ENCODE measurements at regions not wholly inside any gene's neighbourhood (a gene's known extent, or its start where the extent isn't known, plus 50 kb on each side); places are given as distances from the start of the nearest gene placed in this dataset.

DNA sequence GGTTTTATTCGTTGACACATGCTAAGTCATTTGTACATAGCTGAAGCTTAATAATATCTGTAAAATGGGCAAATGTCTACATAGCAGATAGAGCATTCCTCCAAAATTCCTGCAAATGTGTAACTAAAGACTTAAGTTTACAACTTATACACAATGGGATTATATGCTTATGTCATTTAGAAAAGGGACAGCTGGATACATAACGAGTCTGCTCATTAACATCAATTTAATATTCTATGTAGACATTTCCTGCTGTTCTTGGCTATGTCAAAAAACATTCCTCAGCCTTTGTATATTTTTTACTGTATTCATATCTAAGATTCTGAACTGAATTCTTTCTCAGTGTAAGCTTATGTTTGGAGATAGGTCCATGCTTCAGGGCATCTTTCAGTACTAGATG is 762.2 kb downstream of the NR2F2 start:
- in situ Hi-C loops (cut with MboI; ENCODE audit: low sequenced_read_pairs, unreplicated experiment), result no loop called here
- TF ChIP-seq, protein P1, sequence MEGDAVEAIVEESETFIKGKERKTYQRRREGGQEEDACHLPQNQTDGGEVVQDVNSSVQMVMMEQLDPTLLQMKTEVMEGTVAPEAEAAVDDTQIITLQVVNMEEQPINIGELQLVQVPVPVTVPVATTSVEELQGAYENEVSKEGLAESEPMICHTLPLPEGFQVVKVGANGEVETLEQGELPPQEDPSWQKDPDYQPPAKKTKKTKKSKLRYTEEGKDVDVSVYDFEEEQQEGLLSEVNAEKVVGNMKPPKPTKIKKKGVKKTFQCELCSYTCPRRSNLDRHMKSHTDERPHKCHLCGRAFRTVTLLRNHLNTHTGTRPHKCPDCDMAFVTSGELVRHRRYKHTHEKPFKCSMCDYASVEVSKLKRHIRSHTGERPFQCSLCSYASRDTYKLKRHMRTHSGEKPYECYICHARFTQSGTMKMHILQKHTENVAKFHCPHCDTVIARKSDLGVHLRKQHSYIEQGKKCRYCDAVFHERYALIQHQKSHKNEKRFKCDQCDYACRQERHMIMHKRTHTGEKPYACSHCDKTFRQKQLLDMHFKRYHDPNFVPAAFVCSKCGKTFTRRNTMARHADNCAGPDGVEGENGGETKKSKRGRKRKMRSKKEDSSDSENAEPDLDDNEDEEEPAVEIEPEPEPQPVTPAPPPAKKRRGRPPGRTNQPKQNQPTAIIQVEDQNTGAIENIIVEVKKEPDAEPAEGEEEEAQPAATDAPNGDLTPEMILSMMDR (IDR thresholded peaks at IDR 0.05; ENCODE audit: borderline replicate concordance, control extremely low read depth, extremely low read depth, insufficient read depth, missing control alignments), result no peak

GRCh38 chr15:97096303-97096835 is 765.9 kb downstream of the NR2F2 start:
- TF ChIP-seq, protein P1 (IDR thresholded peaks at IDR 0.05; ENCODE audit: borderline replicate concordance, control extremely low read depth, extremely low read depth, insufficient read depth, missing control alignments), result no peak
- no peak for DNase-seq (ENCODE audit: low spot score)
- in situ Hi-C loops (cut with MboI; ENCODE audit: low sequenced_read_pairs, unreplicated experiment), result no loop called here

More for the DNA sequence above, 762.2 kb downstream of the NR2F2 start:
- DNase-seq (ENCODE audit: low spot score), result no peak

DNA sequence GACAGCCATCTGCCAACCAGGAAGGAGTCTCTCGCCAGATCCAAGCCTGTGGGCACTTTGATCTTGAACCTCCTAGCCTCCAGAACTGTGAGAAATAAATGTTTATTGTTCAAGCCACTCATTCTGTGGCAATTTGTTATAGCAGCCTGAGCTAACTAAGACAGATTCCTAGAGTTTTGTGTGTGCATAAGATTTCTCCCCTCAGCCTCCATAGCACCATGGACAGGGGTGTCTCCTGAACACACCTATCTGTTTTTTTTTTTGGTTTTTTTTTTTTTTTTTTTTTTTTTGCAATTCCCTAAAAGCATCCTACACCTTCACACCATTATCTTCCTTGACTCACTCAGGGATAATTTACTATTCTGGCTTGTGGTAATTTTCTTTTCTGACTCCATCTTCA is 768.5 kb downstream of the NR2F2 start:
- in situ Hi-C loops (cut with MboI; ENCODE audit: low sequenced_read_pairs, unreplicated experiment), result no loop called here
- DNase-seq (ENCODE audit: low spot score), result no peak
- TF ChIP-seq, protein P1 (IDR thresholded peaks at IDR 0.05; ENCODE audit: borderline replicate concordance, control extremely low read depth, extremely low read depth, insufficient read depth, missing control alignments), result no peak

GRCh38 chr15:97101572-97101971 is 771.1 kb downstream of the NR2F2 start:
- no peak for DNase-seq (ENCODE audit: low spot score)
- in situ Hi-C loops (cut with MboI; ENCODE audit: low sequenced_read_pairs, unreplicated experiment), result no loop called here
- TF ChIP-seq, protein P1 (IDR thresholded peaks at IDR 0.05; ENCODE audit: borderline replicate concordance, control extremely low read depth, extremely low read depth, insufficient read depth, missing control alignments), result no peak

DNA sequence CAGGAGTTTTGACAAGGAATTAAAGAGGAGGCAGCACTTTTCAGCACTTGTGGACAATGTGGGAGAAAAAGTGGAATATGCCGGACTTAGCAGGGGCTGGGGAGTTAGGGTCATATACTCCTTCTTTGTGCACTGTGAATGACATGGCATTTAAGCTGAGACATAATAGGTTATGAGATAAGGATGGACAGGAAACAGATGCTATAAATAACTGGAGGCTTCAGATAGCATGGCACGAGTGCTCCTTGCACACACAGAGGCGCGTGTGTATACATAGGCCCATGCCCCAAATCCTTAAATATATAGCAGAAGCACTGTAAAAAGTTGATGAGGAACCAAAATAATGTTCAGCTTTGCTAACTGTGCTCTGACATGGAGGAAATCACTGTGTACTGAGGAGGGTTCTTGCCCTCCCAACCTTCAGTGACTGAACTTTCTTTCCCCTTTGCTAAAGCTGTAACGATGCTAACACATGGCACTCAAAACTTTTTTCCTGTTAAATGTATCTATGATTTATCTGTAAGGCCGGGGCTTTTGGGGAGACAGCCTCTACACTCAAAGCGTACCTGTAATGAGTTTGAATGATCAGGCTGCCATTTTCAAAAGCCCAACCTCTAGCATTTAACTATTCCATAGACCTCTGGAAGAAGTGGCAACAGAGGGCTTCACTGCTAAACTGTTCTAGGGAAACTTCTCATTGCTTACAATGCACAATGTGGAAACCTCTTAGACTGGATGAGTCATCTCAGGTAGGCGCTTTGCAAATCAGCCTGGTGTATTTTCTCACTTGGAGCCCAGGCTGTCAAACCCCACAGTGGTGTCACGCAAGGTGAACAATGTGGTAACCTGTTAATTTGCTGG is 784.6 kb downstream of the NR2F2 start:
- TF ChIP-seq, protein P1 (IDR thresholded peaks at IDR 0.05; ENCODE audit: borderline replicate concordance, control extremely low read depth, extremely low read depth, insufficient read depth, missing control alignments), result no peak
- in situ Hi-C loops (cut with MboI; ENCODE audit: low sequenced_read_pairs, unreplicated experiment), result no loop called here
- no peak for DNase-seq (ENCODE audit: low spot score)

- in situ Hi-C loops (cut with MboI; ENCODE audit: low sequenced_read_pairs, unreplicated experiment), result no loop called here
- TF ChIP-seq, protein P1 (IDR thresholded peaks at IDR 0.05; ENCODE audit: borderline replicate concordance, control extremely low read depth, extremely low read depth, insufficient read depth, missing control alignments), result no peak
- DNase-seq (ENCODE audit: low spot score), result no peak
These were observed 785.2 kb downstream of the NR2F2 start for GRCh38 chr15:97115761-97116070.

All from GM13976 (cell line).